Endothelial cell of umbilical vein (primary cell): ENCODE measurements at regions not wholly inside any gene's neighbourhood (a gene's known extent, or its start where the extent isn't known, plus 50 kb on each side); places are given as distances from the start of the nearest gene placed in this dataset.

Experiments
- BruUV-seq: library from RNA; stranded (reverse); fragments of 400-500 nt; replicated peaks from 2 replicates; lab custom pipeline; 2021; lab: Mats Ljungman, UMichigan
- CTCF ChIA-PET: fragments of 300-600, 350-600 bp; sonication (Branson Sonifier 250); formaldehyde crosslinking; loops from one replicate; lab custom pipeline; 2021; ENCODE audit warnings: antibody characterized with exemption, inconsistent platforms; lab: Charles Lee
- POLR2A ChIA-PET: fragments of 300-600, 350-600 bp; sonication (Branson Sonifier 250); formaldehyde crosslinking; loops from one replicate; lab custom pipeline; 2021; ENCODE audit warnings: antibody characterized with exemption, inconsistent platforms; lab: Charles Lee
- DNase-seq: peaks from one replicate; pipeline ENCODE4 v3.0.0-alpha.2; 2011; ENCODE audit warnings: low read depth, low spot score
- FAIRE-seq: peaks from 2 replicates; lab custom pipeline; 2011; peaks lifted over from hg19 to GRCh38; lab: Jason Lieb, UNC
- H2AFZ ChIP-seq: 2 replicates; pipeline ENCODE4 v1.6.0; 2012; ENCODE audit warnings: low read depth, low read length, control low read depth, inconsistent platforms
- H3K27ac ChIP-seq: 2 replicates; pipeline ENCODE4 v1.5.1; 2011; ENCODE audit warnings: low read depth, mild to moderate bottlenecking, control low read depth, low read length, moderate library complexity; ENCODE audit not compliant: insufficient read depth
- H3K27me3 ChIP-seq, 2 experiments: 2 replicates each; pipeline versions ENCODE4 v1.6.0 to v1.6.1; 2011; ENCODE audit warnings: low read length in 2 of 2, mixed read lengths in 1 of 2; ENCODE audit not compliant: control insufficient read depth in 2 of 2, insufficient read depth in 2 of 2
- H3K36me3 ChIP-seq, 2 experiments: 2 replicates in 1 of 2; 3 replicates in 1 of 2; pipeline ENCODE4 v1.5.1; 2011; ENCODE audit warnings: low read length in 2 of 2, mild to moderate bottlenecking in 1 of 2, moderate library complexity in 1 of 2; ENCODE audit not compliant: control insufficient read depth in 2 of 2, insufficient read depth in 2 of 2; ENCODE audit errors: extremely low read depth in 1 of 2
- H3K4me1 ChIP-seq: 3 replicates; pipeline ENCODE4 v1.5.1; 2011; ENCODE audit warnings: mild to moderate bottlenecking, low read length; ENCODE audit not compliant: control insufficient read depth, insufficient read depth; ENCODE audit errors: extremely low read depth
- H3K4me2 ChIP-seq: 2 replicates; pipeline ENCODE4 v1.6.1; 2011; ENCODE audit warnings: low read length, control low read depth, mixed read lengths; ENCODE audit not compliant: insufficient read depth
- H3K4me3 ChIP-seq, 3 experiments: fragments of 200-600 bp in 1 of 3; sonication (generic), shearing (Covaris generic) in 1 of 3; replicated peaks in 1 of 3; 2 replicates each; pipeline ENCODE4 v1.5.1; 2011 to 2016; ENCODE audit warnings: control low read depth in 3 of 3, low read length in 3 of 3, mild to moderate bottlenecking in 2 of 3, inconsistent platforms in 1 of 3, low read depth in 1 of 3, moderate library complexity in 1 of 3; ENCODE audit not compliant: insufficient read depth in 1 of 3
- H3K79me2 ChIP-seq: 2 replicates; pipeline ENCODE4 v1.6.0; 2012; ENCODE audit warnings: low read length, inconsistent platforms; ENCODE audit not compliant: control insufficient read depth, insufficient read depth
- H3K9ac ChIP-seq: replicated peaks from 2 replicates; pipeline ENCODE3; 2011; ENCODE audit warnings: low read length, control low read depth; ENCODE audit not compliant: insufficient read depth; ENCODE audit errors: extremely low read depth
- H3K9me1 ChIP-seq: replicated peaks from 3 replicates; pipeline ENCODE4 v1.6.0; 2011; ENCODE audit warnings: mild to moderate bottlenecking, low read length; ENCODE audit not compliant: control insufficient read depth, insufficient read depth; ENCODE audit errors: extremely low read depth
- H3K9me3 ChIP-seq: replicated peaks from 2 replicates; pipeline ENCODE4 v1.5.1; 2012; ENCODE audit warnings: low read length, inconsistent platforms; ENCODE audit not compliant: control insufficient read depth, insufficient read depth
- H4K20me1 ChIP-seq: replicated peaks from 2 replicates; pipeline ENCODE3; 2011; ENCODE audit warnings: mild to moderate bottlenecking, low read length; ENCODE audit not compliant: control insufficient read depth, insufficient read depth; ENCODE audit errors: extremely low read depth
- EZH2 ChIP-seq: IDR thresholded peaks from 2 replicates; pipeline ENCODE4 v1.6.1; 2012; ENCODE audit warnings: borderline replicate concordance, low read depth, mild to moderate bottlenecking, moderate library complexity, low read length, inconsistent platforms; ENCODE audit not compliant: severe bottlenecking
- POLR2AphosphoS5 ChIP-seq: IDR thresholded peaks from 2 replicates; pipeline ENCODE4 v1.6.1; 2012; ENCODE audit warnings: low read depth, mild to moderate bottlenecking, control low read depth, low read length, moderate library complexity; ENCODE audit not compliant: insufficient read depth
- dilution Hi-C: fragments of 300-500 bp; cut with MboI; formaldehyde crosslinking; loops from one replicate; pipeline ENCODE4 v1.15.0; 2019; ENCODE audit warnings: low sequenced_read_pairs; ENCODE audit not compliant: extremely low pct_ligation_motif_present
- intact Hi-C: fragments of 100-400 bp; cut with micrococcal nuclease; formaldehyde crosslinking; loops from one replicate; pipeline ENCODE4 v1.10.0; 2022
- TF ChIP-seq, protein P1 (sequence below), 2 donors: IDR thresholded peaks; 1 replicate in 1 of 2; 2 replicates in 1 of 2; pipeline ENCODE4 v1.5.1; 2011; ENCODE audit warnings: low read length in 2 of 2, mild to moderate bottlenecking in 2 of 2, moderate library complexity in 2 of 2, control low read depth in 1 of 2, inconsistent platforms in 1 of 2, low read depth in 1 of 2; ENCODE audit not compliant: insufficient read depth in 1 of 2; ENCODE audit errors: extremely low read depth in 1 of 2

DNA sequence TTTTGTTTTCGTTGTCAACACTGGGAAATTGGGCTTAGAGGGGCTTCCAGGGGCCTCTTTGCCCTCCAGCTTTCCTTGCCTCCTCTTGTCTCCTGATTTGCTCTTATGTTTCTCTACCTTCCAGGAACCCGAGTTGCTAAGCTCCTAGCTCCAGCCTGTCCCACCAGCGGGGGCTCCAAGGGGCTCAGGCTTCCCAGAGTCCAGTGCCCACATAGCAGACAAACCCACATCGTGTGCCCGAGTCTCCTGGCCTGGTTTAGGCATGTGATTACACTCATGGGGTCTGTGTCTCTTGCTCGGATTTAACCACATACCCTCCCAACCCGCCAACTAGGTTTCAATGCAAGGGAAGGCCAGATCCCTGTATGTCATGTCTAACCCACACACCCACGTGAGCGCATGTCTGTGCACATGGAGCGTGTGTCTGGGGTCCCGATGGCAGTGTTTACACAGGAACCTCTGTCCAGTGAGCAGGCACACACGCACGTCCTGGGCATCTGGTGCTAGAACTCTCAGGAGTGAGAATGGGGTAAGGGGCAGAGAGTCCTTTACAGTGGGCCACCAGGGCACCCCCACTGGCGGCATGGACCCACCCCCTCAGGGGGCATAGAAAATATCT is 76.1 kb upstream of the MED9 start:
- BruUV-seq, result no TSS peak
- Histone ChIP-seq H3K4me2 (no peak overlapping the region), H4K20me1 (no peaks in the 10 kb centered on the region), H3K36me3 (no peaks in the 10 kb centered on the region), H3K27ac (no peak overlapping the region), H3K4me3 (no peak overlapping the region), H3K79me2 (no peaks in the 10 kb centered on the region), H3K27me3 (no peaks in the 10 kb centered on the region), H3K9me1 (no peaks in the 10 kb centered on the region), H3K9ac (no peak overlapping the region), H2AFZ (no peak overlapping the region), H3K4me1 (peaks cover 24% of the 10 kb centered on the region), H3K9me3 (no peaks in the 10 kb centered on the region)
- intact Hi-C loops, result loop anchor here (5.0 kb wide), 1 partner anchor 97 kb away; the partner anchor contains the start of gene RASD1
- ChIA-PET POLR2A (no interaction called here), CTCF (no interaction called here)
- DNase-seq (no peak), FAIRE-seq (no peak)
- dilution Hi-C loops, result no loop called here
- TF ChIP-seq, protein P1, sequence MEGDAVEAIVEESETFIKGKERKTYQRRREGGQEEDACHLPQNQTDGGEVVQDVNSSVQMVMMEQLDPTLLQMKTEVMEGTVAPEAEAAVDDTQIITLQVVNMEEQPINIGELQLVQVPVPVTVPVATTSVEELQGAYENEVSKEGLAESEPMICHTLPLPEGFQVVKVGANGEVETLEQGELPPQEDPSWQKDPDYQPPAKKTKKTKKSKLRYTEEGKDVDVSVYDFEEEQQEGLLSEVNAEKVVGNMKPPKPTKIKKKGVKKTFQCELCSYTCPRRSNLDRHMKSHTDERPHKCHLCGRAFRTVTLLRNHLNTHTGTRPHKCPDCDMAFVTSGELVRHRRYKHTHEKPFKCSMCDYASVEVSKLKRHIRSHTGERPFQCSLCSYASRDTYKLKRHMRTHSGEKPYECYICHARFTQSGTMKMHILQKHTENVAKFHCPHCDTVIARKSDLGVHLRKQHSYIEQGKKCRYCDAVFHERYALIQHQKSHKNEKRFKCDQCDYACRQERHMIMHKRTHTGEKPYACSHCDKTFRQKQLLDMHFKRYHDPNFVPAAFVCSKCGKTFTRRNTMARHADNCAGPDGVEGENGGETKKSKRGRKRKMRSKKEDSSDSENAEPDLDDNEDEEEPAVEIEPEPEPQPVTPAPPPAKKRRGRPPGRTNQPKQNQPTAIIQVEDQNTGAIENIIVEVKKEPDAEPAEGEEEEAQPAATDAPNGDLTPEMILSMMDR (IDR thresholded peaks at IDR 0.05; ENCODE audit: extremely low read depth in 1 of 2, insufficient read depth in 1 of 2, low read depth in 1 of 2, low read length in 2 of 2), result no peak
- no peak for TF ChIP-seq POLR2AphosphoS5
- TF ChIP-seq EZH2, result no peak

GRCh38 chr17:17401271-17401781 is 75.5 kb upstream of the MED9 start:
- no peaks in the 10 kb centered on the region for H3K79me2 ChIP-seq
- no peak overlapping the region for H3K4me3 ChIP-seq
- DNase-seq (no peak), FAIRE-seq (no peak)
- intact Hi-C loops, result loop anchor here (5.0 kb wide), 1 partner anchor 96 kb away; the partner anchor contains the start of gene RASD1
- no peak overlapping the region for H2AFZ ChIP-seq
- CTCF ChIA-PET, result no interaction called here
- no peaks in the 10 kb centered on the region for H4K20me1 ChIP-seq
- no peaks in the 10 kb centered on the region for H3K9me3 ChIP-seq
- no peaks in the 10 kb centered on the region for H3K36me3 ChIP-seq
- no peak overlapping the region for H3K27ac ChIP-seq
- H3K9me1 ChIP-seq, result no peaks in the 10 kb centered on the region
- POLR2A ChIA-PET, result no interaction called here
- dilution Hi-C loops, result no loop called here
- H3K4me2 ChIP-seq, result no peak overlapping the region
- peaks cover 24% of the 10 kb centered on the region for H3K4me1 ChIP-seq
- no peak for TF ChIP-seq EZH2
- TF ChIP-seq, protein P1 (IDR thresholded peaks at IDR 0.05; ENCODE audit: extremely low read depth in 1 of 2, insufficient read depth in 1 of 2, low read depth in 1 of 2, low read length in 2 of 2), result peak in 1 of 2 donors; percentile 3
- BruUV-seq, result no TSS peak
- H3K9ac ChIP-seq, result no peak overlapping the region
- no peaks in the 10 kb centered on the region for H3K27me3 ChIP-seq
